Activated naive CD8-positive, alpha-beta T cell treated with anti-CD3 and anti-CD28 coated beads for 36 hours (primary cell): ENCODE measurements at regions not wholly inside any gene's neighbourhood (a gene's known extent, or its start where the extent isn't known, plus 50 kb on each side); places are given as distances from the start of the nearest gene placed in this dataset.
A peak's percentile ranks its signal among the peaks of the same experiment; 100 is the strongest.

Experiments used
- DNase-seq: peaks from one replicate; pipeline ENCODE4 v3.0.0; 2021
- H3K27ac Mint-ChIP-seq: one replicate; pipeline ENCODE4 v1.8.0; 2022; ENCODE audit warnings: mild to moderate bottlenecking, moderate library complexity, mixed read lengths
- H3K27me3 Mint-ChIP-seq: one replicate; pipeline ENCODE4 v1.8.0; 2022; ENCODE audit warnings: mild to moderate bottlenecking, mixed read lengths
- H3K36me3 Mint-ChIP-seq: one replicate; pipeline ENCODE4 v1.8.0; 2021; ENCODE audit warnings: mild to moderate bottlenecking, mixed read lengths
- H3K4me1 Mint-ChIP-seq: one replicate; pipeline ENCODE4 v1.8.0; 2021; ENCODE audit warnings: mixed read lengths
- H3K4me3 Mint-ChIP-seq: one replicate; pipeline ENCODE4 v1.8.0; 2022; ENCODE audit warnings: mild to moderate bottlenecking, moderate library complexity, mixed read lengths
- H3K9me3 Mint-ChIP-seq: one replicate; pipeline ENCODE4 v1.8.0; 2022; ENCODE audit warnings: mixed read lengths

GRCh38 chr4:111263836-111264235 is 641.0 kb upstream of the PITX2 start:
- Mint-ChIP-seq H3K4me1 (no peaks in the 10 kb centered on the region), H3K36me3 (no peaks in the 10 kb centered on the region), H3K27ac (no peak overlapping the region), H3K27me3 (no peaks in the 10 kb centered on the region), H3K4me3 (no peak overlapping the region), H3K9me3 (no peaks in the 10 kb centered on the region)
- DNase-seq: no peak

DNA sequence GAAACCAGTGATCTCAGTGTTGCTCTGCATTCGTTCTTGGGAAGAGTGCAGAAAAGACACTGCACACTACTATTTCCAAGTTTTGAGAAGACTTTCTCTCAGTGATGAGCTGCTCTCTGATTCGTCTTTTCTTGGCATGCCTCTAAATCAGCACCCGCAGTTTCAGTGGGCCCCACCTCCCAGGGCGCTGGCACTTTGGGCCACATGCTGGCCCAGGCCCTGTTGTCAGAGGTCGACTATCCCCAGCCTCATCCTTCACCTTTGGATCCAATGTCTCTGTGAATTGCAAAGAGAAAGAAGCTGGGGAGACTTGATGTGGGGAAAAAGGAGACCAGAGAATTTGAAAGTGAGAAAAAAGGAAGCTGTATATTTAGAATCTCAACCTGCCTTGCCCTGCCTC is 644.1 kb upstream of the PITX2 start:
- H3K9me3 Mint-ChIP-seq: no peaks in the 10 kb centered on the region
- no peak overlapping the region for H3K27ac Mint-ChIP-seq
- H3K4me3 Mint-ChIP-seq: no peak overlapping the region
- H3K36me3 Mint-ChIP-seq: no peaks in the 10 kb centered on the region
- no peaks in the 10 kb centered on the region for H3K4me1 Mint-ChIP-seq
- no peak for DNase-seq
- no peaks in the 10 kb centered on the region for H3K27me3 Mint-ChIP-seq

DNA sequence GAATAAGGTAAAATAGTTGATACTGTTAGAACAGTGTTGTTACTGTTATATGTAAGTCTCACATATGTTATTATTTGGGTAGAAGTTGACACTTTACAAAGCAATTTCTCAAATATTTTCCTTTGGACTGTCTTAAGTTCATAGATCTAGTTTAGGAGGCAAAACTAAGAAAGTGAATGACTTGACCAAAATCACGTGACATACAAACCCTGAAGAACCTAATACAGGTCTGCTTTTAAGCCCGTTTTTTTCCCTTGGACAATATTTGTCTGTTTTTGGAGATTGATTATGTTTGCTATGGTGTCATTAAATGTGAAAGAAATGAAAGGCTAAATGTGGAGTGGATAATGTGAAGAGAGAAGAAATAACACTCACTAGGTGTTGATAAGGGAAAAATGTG is 644.9 kb upstream of the PITX2 start:
- no peak overlapping the region for H3K27ac Mint-ChIP-seq

DNA sequence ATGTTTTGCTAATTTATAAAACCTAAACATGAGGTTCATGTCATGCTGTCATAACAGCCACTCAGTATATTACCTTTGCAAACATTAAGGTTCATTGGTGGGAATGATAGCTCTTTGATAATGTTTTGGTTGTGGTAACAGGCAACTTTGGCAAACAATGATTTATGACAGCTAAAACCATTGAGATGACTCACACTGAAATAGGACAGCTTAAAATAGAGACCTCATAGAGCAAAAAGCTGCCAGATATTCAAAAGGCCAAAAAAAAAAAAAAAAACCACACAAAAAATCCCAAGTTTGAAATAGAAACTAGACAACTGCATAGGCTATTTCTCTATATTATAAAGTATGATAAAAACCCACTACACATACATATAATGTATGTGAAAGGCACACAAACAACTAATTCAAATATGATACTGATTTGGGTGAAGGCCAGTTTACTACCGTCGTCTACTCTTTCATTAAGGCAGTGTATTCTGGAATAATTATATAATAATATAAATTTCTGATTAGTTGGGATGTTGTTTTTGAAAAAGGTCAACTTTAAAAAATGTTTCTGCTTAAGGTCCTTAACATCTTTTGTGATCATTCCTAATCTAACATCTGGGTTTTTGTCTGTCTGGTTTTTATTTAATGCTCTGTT is 646.0 kb upstream of the PITX2 start:
- Mint-ChIP-seq H3K36me3 (no peaks in the 10 kb centered on the region), H3K4me1 (no peaks in the 10 kb centered on the region), H3K9me3 (no peaks in the 10 kb centered on the region), H3K27me3 (no peaks in the 10 kb centered on the region), H3K27ac (no peak overlapping the region), H3K4me3 (no peak overlapping the region)
- DNase-seq: no peak

More for the DNA sequence above, 644.9 kb upstream of the PITX2 start:
- H3K4me1 Mint-ChIP-seq: no peaks in the 10 kb centered on the region
- no peaks in the 10 kb centered on the region for H3K27me3 Mint-ChIP-seq
- no peaks in the 10 kb centered on the region for H3K36me3 Mint-ChIP-seq
- no peaks in the 10 kb centered on the region for H3K9me3 Mint-ChIP-seq
- DNase-seq: no peak
- H3K4me3 Mint-ChIP-seq: no peak overlapping the region

DNA sequence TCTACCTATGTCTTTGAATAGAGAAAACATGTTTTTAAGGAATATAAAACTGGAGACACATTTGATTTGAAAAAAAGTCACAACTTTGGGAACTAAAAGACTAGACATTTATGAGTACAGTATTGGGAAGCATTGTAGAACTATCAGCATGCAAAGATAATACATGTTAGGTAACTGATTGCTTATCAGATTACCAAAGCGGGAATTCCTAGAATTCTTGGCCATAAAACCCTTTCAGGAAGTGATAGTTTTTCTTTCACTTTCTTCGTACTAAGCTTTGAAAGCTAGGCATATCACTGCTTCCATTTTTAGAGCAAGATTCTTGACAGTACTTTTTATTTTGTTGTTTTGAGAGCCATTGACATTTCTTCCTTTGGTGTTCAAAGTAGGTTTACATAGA is 646.6 kb upstream of the PITX2 start:
- Mint-ChIP-seq H3K4me3 (no peak overlapping the region), H3K4me1 (no peaks in the 10 kb centered on the region), H3K27me3 (no peaks in the 10 kb centered on the region), H3K27ac (no peak overlapping the region), H3K9me3 (no peaks in the 10 kb centered on the region), H3K36me3 (no peaks in the 10 kb centered on the region)
- no peak for DNase-seq

DNA sequence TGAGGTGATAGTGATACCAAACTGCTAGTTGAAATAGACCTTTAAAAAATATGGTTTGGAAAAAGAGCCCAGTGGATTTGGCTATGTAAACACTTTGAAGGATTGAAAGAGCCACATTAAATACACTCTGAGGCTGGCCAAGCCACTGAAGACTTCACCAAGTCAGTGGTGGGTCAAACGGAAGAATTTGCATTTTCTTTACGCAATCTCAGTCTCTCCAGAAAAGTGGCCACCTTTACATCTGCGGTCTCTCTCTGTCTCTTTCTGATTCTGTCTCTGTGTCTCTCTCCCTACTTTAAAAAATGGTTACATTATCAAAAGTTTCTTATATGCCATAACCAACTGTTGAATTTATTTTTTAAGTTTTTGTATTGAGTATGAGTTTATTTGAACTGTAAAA is 651.2 kb upstream of the PITX2 start:
- H3K4me1 Mint-ChIP-seq: no peaks in the 10 kb centered on the region
- H3K9me3 Mint-ChIP-seq: no peaks in the 10 kb centered on the region
- H3K27me3 Mint-ChIP-seq: no peaks in the 10 kb centered on the region
- no peak for DNase-seq
- no peaks in the 10 kb centered on the region for H3K36me3 Mint-ChIP-seq
- H3K4me3 Mint-ChIP-seq: no peak overlapping the region
- no peak overlapping the region for H3K27ac Mint-ChIP-seq

- no peak for DNase-seq
- Mint-ChIP-seq H3K36me3 (no peaks in the 10 kb centered on the region), H3K4me1 (no peaks in the 10 kb centered on the region), H3K27ac (no peak overlapping the region), H3K27me3 (no peaks in the 10 kb centered on the region), H3K9me3 (no peaks in the 10 kb centered on the region), H3K4me3 (no peak overlapping the region)
These were observed 651.6 kb upstream of the PITX2 start for GRCh38 chr4:111274486-111274885.

GRCh38 chr4:111281219-111281618 is 658.3 kb upstream of the PITX2 start:
- Mint-ChIP-seq H3K27ac (no peak overlapping the region), H3K9me3 (no peaks in the 10 kb centered on the region)

GRCh38 chr4:111282035-111282434 is 659.2 kb upstream of the PITX2 start:
- peaks cover 11% of the 10 kb centered on the region for H3K27me3 Mint-ChIP-seq
- no peaks in the 10 kb centered on the region for H3K36me3 Mint-ChIP-seq
- no peak overlapping the region for H3K4me3 Mint-ChIP-seq
- DNase-seq: no peak
- no peaks in the 10 kb centered on the region for H3K4me1 Mint-ChIP-seq
- H3K27ac Mint-ChIP-seq: no peak overlapping the region
- no peaks in the 10 kb centered on the region for H3K9me3 Mint-ChIP-seq

More at GRCh38 chr4:111281219-111281618, 658.3 kb upstream of the PITX2 start:
- Mint-ChIP-seq H3K4me1 (no peaks in the 10 kb centered on the region), H3K36me3 (no peaks in the 10 kb centered on the region), H3K27me3 (peaks cover 11% of the 10 kb centered on the region), H3K4me3 (no peak overlapping the region)
- DNase-seq: no peak

GRCh38 chr4:111283066-111283677 is 660.3 kb upstream of the PITX2 start:
- DNase-seq: peak; percentile 22
- H3K4me1 Mint-ChIP-seq: no peaks in the 10 kb centered on the region
- H3K36me3 Mint-ChIP-seq: no peaks in the 10 kb centered on the region
- H3K4me3 Mint-ChIP-seq: no peak overlapping the region
- no peaks in the 10 kb centered on the region for H3K9me3 Mint-ChIP-seq
- H3K27ac Mint-ChIP-seq: no peak overlapping the region
- peaks cover 11% of the 10 kb centered on the region for H3K27me3 Mint-ChIP-seq

DNA sequence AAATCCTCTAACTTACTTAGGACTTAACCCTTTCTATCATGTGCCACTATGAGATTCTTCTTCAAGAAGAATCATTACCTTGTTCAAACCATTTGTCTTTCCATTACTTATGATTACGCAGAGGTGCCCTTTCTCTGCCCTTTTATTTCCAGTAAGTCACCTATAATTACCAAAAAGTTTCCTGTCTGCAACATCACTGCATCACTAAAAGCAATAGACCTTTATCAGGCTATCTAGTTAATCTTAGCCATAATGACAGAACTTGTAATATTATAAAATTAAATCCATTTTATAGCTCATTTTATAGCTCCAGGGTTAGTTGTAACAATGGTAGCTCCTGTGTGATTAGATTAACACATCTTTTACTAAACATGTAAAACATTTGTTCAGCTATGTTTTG is 673.6 kb upstream of the PITX2 start:
- no peaks in the 10 kb centered on the region for H3K36me3 Mint-ChIP-seq
- DNase-seq: no peak
- H3K27ac Mint-ChIP-seq: no peak overlapping the region
- no peaks in the 10 kb centered on the region for H3K4me1 Mint-ChIP-seq
- no peak overlapping the region for H3K4me3 Mint-ChIP-seq
- no peaks in the 10 kb centered on the region for H3K27me3 Mint-ChIP-seq
- peaks cover 6% of the 10 kb centered on the region for H3K9me3 Mint-ChIP-seq

DNA sequence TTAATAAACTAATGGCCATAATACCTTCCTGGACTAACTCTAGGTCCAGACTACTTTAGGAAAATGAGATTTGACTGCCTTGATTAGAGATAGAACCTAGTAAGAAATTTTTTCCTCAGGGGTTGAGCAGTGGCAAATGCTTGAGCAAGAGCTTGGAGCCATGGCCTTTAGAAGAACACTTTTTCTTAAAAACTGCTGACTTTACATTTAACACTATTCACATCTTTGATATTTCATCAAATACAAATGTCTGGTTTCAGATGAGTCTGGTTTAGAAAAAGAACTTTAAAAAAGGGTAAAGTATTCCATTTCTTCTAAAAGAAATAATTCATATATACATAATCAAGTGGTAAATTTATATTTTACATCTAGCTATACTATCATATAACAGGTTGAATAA is 680.9 kb upstream of the PITX2 start:
- Mint-ChIP-seq H3K4me3 (no peak overlapping the region), H3K36me3 (no peaks in the 10 kb centered on the region), H3K27me3 (no peaks in the 10 kb centered on the region), H3K9me3 (peaks cover 12% of the 10 kb centered on the region), H3K4me1 (no peaks in the 10 kb centered on the region), H3K27ac (no peak overlapping the region)
- no peak for DNase-seq

- Mint-ChIP-seq H3K4me1 (no peaks in the 10 kb centered on the region), H3K9me3 (peaks cover 1% of the 10 kb centered on the region), H3K27me3 (no peaks in the 10 kb centered on the region), H3K27ac (no peak overlapping the region), H3K36me3 (no peaks in the 10 kb centered on the region), H3K4me3 (no peak overlapping the region)
- DNase-seq: no peak
These were observed 700.6 kb upstream of the PITX2 start for GRCh38 chr4:111323496-111323895.

- no peaks in the 10 kb centered on the region for H3K4me1 Mint-ChIP-seq
- no peak for DNase-seq
- no peaks in the 10 kb centered on the region for H3K27me3 Mint-ChIP-seq
- no peak overlapping the region for H3K27ac Mint-ChIP-seq
- H3K4me3 Mint-ChIP-seq: no peak overlapping the region
- H3K9me3 Mint-ChIP-seq: peaks cover 1% of the 10 kb centered on the region
- H3K36me3 Mint-ChIP-seq: no peaks in the 10 kb centered on the region
These were observed 701.0 kb upstream of the PITX2 start for GRCh38 chr4:111323916-111324315.

DNA sequence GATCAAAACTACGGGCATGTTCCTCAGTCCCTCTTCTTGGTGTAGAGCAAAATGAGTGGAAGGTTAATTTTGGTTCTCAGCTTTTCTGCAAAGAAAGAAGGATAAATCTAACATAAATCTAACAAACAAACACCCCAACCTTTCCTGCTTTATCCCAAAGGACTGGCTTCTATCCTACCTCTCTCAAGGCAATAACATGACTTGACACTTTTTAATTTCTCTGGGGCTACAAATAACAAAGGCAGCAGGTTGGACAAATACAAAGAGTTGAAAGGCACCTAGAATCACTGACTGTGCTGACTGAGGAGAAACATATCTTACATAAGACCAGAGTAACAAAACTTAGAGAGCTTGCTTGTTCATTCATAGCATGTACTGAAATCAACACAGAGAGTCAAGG is 703.6 kb upstream of the PITX2 start:
- Mint-ChIP-seq H3K36me3 (no peaks in the 10 kb centered on the region), H3K9me3 (peaks cover 1% of the 10 kb centered on the region), H3K4me3 (no peak overlapping the region), H3K27ac (no peak overlapping the region), H3K4me1 (no peaks in the 10 kb centered on the region), H3K27me3 (no peaks in the 10 kb centered on the region)
- DNase-seq: no peak

DNA sequence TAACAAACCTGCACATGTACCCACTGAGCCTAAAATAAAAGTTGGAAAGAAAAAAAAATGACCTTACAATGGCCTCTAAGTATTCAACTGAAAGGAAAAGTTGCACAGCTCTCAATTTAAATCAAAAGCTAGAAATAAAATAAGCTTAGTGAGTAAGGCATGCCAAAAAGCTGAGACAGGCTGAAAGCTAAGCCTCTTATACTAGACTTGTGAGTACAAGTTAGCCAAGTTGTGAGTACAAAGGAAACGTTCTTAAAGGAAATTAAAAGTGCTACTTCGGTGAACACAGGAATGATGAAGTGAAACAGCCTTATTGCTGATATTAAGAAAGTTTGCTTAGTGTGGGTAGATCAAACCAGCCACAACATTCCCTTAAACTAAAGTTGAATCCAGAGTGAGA is 707.9 kb upstream of the PITX2 start:
- DNase-seq: no peak
- Mint-ChIP-seq H3K4me1 (no peaks in the 10 kb centered on the region), H3K27me3 (no peaks in the 10 kb centered on the region), H3K27ac (no peak overlapping the region), H3K36me3 (no peaks in the 10 kb centered on the region), H3K9me3 (no peaks in the 10 kb centered on the region), H3K4me3 (no peak overlapping the region)
